ENCODE measurements at regions not wholly inside any gene's neighbourhood (a gene's known extent, or its start where the extent isn't known, plus 50 kb on each side); places are given as distances from the start of the nearest gene placed in this dataset.

GRCh38 chr7:119825091-119825655 lies 447.8 kb upstream of the KCND2 start:
- DNase-seq (ENCODE audit: low spot score), result no peak
- TF ChIP-seq CTCF (IDR thresholded peaks at IDR 0.05; ENCODE audit: extremely low read depth, missing control alignments), result no peak

- no peak for TF ChIP-seq CTCF (IDR thresholded peaks at IDR 0.05; ENCODE audit: extremely low read depth, missing control alignments)
- DNase-seq (ENCODE audit: low spot score), result no peak
Measured at GRCh38 chr7:119826547-119826946, 446.4 kb upstream of the KCND2 start.

- no peak for DNase-seq (ENCODE audit: low spot score)
- no peak for TF ChIP-seq CTCF (IDR thresholded peaks at IDR 0.05; ENCODE audit: extremely low read depth, missing control alignments)
Measured at GRCh38 chr7:119838444-119838843, 434.5 kb upstream of the KCND2 start.

- DNase-seq (ENCODE audit: low spot score), result no peak
- TF ChIP-seq CTCF (IDR thresholded peaks at IDR 0.05; ENCODE audit: extremely low read depth, missing control alignments), result no peak
Measured at GRCh38 chr7:119842337-119842736, 430.6 kb upstream of the KCND2 start.

- no peak for TF ChIP-seq CTCF (IDR thresholded peaks at IDR 0.05; ENCODE audit: extremely low read depth, missing control alignments)
- DNase-seq (ENCODE audit: low spot score), result no peak
Measured at GRCh38 chr7:119842786-119843185, 430.2 kb upstream of the KCND2 start.

- TF ChIP-seq CTCF (IDR thresholded peaks at IDR 0.05; ENCODE audit: extremely low read depth, missing control alignments), result no peak
- no peak for DNase-seq (ENCODE audit: low spot score)
Measured at GRCh38 chr7:119861385-119861784, 411.6 kb upstream of the KCND2 start.

- no peak for DNase-seq (ENCODE audit: low spot score)
- no peak for TF ChIP-seq CTCF (IDR thresholded peaks at IDR 0.05; ENCODE audit: extremely low read depth, missing control alignments)
Measured at GRCh38 chr7:119868387-119868786, 404.6 kb upstream of the KCND2 start.
